CD4-positive, alpha-beta T cell (primary cell): ENCODE measurements at regions not wholly inside any gene's neighbourhood (a gene's known extent, or its start where the extent isn't known, plus 50 kb on each side); places are given as distances from the start of the nearest gene placed in this dataset.

Source experiments
- ATAC-seq: fragments of 200-7000 bp; cut with Tn5 transposase; one replicate; pipeline ENCODE4 v1.10.0; 2022; ENCODE audit warnings: mild to moderate bottlenecking; ENCODE audit not compliant: poor library complexity
- CTCF ChIA-PET: fragments of 350-600 bp; sonication (Branson Sonifier 250); formaldehyde crosslinking; loops from one replicate; lab custom pipeline; 2021; ENCODE audit warnings: antibody characterized with exemption, inconsistent platforms; lab: Charles Lee
- POLR2A ChIA-PET: fragments of 350-600 bp; sonication (Branson Sonifier 250); formaldehyde crosslinking; loops from one replicate; lab custom pipeline; 2021; ENCODE audit warnings: antibody characterized with exemption, inconsistent platforms; lab: Charles Lee
- DNase-seq, 14 experiments: peaks; one replicate each; pipeline ENCODE4 v3.0.0-alpha.2; 2013 to 2020; ENCODE audit warnings: mixed read lengths in 2 of 14
- H3K27ac ChIP-seq, 2 donors: one replicate each; pipeline versions ENCODE4 v1.5.1 to v1.7.0; 2013; ENCODE audit warnings: low read length in 2 of 2, low read depth in 1 of 2, mild to moderate bottlenecking in 1 of 2
- H3K27me3 ChIP-seq, 2 experiments: 1 replicate in 1 of 2; 2 replicates in 1 of 2; pipeline versions ENCODE4 v1.6.1 to v1.7.0; 2013; ENCODE audit warnings: low read length in 2 of 2, control low read depth in 1 of 2, mild to moderate bottlenecking in 1 of 2, moderate library complexity in 1 of 2; ENCODE audit not compliant: insufficient read depth in 2 of 2, control insufficient read depth in 1 of 2
- H3K36me3 ChIP-seq: one replicate; pipeline ENCODE4 v1.6.1; 2013; ENCODE audit warnings: low read length, control low read depth; ENCODE audit not compliant: insufficient read depth
- H3K4me1 ChIP-seq: one replicate; pipeline ENCODE4 v1.6.1; 2013; ENCODE audit warnings: low read length, control low read depth; ENCODE audit not compliant: insufficient read depth
- H3K4me3 ChIP-seq: one replicate; pipeline ENCODE4 v1.5.1; 2013; ENCODE audit warnings: mild to moderate bottlenecking, low read length, moderate library complexity
- H3K9me3 ChIP-seq, 2 experiments: 1 replicate in 1 of 2; 2 replicates in 1 of 2; pipeline versions ENCODE4 v1.6.1 to v1.7.0; 2013; ENCODE audit warnings: low read length in 2 of 2, mild to moderate bottlenecking in 2 of 2, control low read depth in 1 of 2, moderate library complexity in 1 of 2; ENCODE audit not compliant: control insufficient read depth in 1 of 2, insufficient read depth in 1 of 2
- H3K27ac Mint-ChIP-seq: one replicate; pipeline ENCODE4 v1.8.0; 2020; ENCODE audit warnings: mixed read lengths
- H3K27me3 Mint-ChIP-seq: one replicate; pipeline ENCODE4 v1.8.0; 2021; ENCODE audit warnings: mixed read lengths
- H3K36me3 Mint-ChIP-seq: one replicate; pipeline ENCODE4 v1.8.0; 2021; ENCODE audit warnings: low read depth, mixed read lengths
- H3K4me1 Mint-ChIP-seq: one replicate; pipeline ENCODE4 v1.8.0; 2021; ENCODE audit warnings: low read depth, mixed read lengths
- H3K4me3 Mint-ChIP-seq: one replicate; pipeline ENCODE4 v1.8.0; 2020; ENCODE audit warnings: mild to moderate bottlenecking, mixed read lengths
- H3K9me3 Mint-ChIP-seq: one replicate; pipeline ENCODE4 v1.8.0; 2020; ENCODE audit warnings: mixed read lengths
- intact Hi-C, 2 experiments: fragments of 100-400 bp; cut with DNase I in 1 of 2; cut with micrococcal nuclease in 1 of 2; formaldehyde crosslinking; loops; one replicate each; pipeline versions ENCODE4 v1.15.1 to v1.9.0; 2023 to 2025; cut with DNase I, micrococcal nuclease
- TF ChIP-seq, protein P1 (sequence below): fragments of 200-600 bp; IDR thresholded peaks from one replicate; pipeline ENCODE4 v1.8.0; 2022; ENCODE audit warnings: antibody characterized with exemption, mild to moderate bottlenecking

DNA sequence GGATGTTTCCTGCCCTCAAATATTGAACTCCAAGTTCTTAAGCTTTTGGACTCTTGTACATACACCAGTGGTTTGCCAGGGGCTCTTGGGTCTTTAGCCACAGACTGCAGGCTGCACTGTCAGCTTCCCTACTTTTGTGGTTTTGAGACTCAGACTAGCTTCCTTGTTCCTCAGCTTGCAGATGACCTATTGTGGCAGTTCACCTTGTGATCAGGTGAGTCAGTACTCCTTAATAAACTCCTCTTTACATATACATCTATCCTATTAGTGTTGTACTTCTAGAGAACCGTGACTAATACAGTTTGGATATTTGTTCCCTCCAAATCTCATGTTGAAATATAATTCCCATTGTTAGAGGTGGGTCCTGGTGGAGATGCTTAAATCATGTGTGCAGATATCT lies 681.9 kb upstream of the ARRDC3 start:
- no peak overlapping the region for H3K4me3 ChIP-seq
- CTCF ChIA-PET = no interaction called here
- H3K36me3 ChIP-seq = no peaks in the 10 kb centered on the region
- no peaks in the 10 kb centered on the region for H3K27me3 Mint-ChIP-seq
- intact Hi-C loops = no loop called here
- H3K4me1 Mint-ChIP-seq = no peaks in the 10 kb centered on the region
- DNase-seq (no peak), ATAC-seq (no peak)
- no peaks in the 10 kb centered on the region for H3K4me1 ChIP-seq
- no peaks in the 10 kb centered on the region for H3K36me3 Mint-ChIP-seq
- POLR2A ChIA-PET = no interaction called here
- TF ChIP-seq, protein P1, sequence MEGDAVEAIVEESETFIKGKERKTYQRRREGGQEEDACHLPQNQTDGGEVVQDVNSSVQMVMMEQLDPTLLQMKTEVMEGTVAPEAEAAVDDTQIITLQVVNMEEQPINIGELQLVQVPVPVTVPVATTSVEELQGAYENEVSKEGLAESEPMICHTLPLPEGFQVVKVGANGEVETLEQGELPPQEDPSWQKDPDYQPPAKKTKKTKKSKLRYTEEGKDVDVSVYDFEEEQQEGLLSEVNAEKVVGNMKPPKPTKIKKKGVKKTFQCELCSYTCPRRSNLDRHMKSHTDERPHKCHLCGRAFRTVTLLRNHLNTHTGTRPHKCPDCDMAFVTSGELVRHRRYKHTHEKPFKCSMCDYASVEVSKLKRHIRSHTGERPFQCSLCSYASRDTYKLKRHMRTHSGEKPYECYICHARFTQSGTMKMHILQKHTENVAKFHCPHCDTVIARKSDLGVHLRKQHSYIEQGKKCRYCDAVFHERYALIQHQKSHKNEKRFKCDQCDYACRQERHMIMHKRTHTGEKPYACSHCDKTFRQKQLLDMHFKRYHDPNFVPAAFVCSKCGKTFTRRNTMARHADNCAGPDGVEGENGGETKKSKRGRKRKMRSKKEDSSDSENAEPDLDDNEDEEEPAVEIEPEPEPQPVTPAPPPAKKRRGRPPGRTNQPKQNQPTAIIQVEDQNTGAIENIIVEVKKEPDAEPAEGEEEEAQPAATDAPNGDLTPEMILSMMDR = no peak
- peaks cover 0 to 7% of the 10 kb centered on the region in 2 experiments for H3K9me3 ChIP-seq
- H3K4me3 Mint-ChIP-seq = no peak overlapping the region
- H3K9me3 Mint-ChIP-seq = peaks cover 16% of the 10 kb centered on the region
- no peak overlapping the region for H3K27ac Mint-ChIP-seq
- no peaks in the 10 kb centered on the region for H3K27me3 ChIP-seq
- H3K27ac ChIP-seq = no peak overlapping the region

DNA sequence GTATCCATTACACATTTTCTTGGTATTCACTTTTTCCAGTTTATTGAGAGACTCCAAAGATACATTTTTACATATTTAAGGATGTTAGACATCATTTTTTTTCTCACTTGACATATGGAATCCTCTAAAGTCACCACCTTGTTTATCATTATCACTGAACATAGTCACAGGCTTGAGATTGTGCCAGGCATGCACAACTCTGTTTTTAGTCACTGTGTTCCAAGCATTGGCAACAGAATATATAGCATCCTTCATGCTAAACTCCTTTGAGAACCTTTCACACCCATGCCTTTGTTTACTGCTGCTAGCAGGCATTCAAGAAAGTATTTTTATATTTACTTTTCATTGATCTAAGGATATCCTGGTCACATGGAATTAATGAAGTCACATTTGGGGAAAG lies 668.6 kb upstream of the ARRDC3 start:
- Histone ChIP-seq H3K27ac (no peak overlapping the region), H3K4me3 (no peak overlapping the region), H3K4me1 (no peaks in the 10 kb centered on the region), H3K9me3 (peaks cover 0 to 4% of the 10 kb centered on the region in 2 experiments), H3K27me3 (no peaks in the 10 kb centered on the region), H3K36me3 (no peaks in the 10 kb centered on the region)
- DNase-seq = no peak
- TF ChIP-seq, protein P1 = no peak
- peaks cover 7% of the 10 kb centered on the region for H3K9me3 Mint-ChIP-seq
- ATAC-seq = no peak
- H3K27me3 Mint-ChIP-seq = no peaks in the 10 kb centered on the region
- ChIA-PET POLR2A (no interaction called here), CTCF (no interaction called here)
- intact Hi-C loops = no loop called here
- H3K4me3 Mint-ChIP-seq = no peak overlapping the region
- H3K4me1 Mint-ChIP-seq = no peaks in the 10 kb centered on the region
- no peaks in the 10 kb centered on the region for H3K36me3 Mint-ChIP-seq
- H3K27ac Mint-ChIP-seq = no peak overlapping the region

DNA sequence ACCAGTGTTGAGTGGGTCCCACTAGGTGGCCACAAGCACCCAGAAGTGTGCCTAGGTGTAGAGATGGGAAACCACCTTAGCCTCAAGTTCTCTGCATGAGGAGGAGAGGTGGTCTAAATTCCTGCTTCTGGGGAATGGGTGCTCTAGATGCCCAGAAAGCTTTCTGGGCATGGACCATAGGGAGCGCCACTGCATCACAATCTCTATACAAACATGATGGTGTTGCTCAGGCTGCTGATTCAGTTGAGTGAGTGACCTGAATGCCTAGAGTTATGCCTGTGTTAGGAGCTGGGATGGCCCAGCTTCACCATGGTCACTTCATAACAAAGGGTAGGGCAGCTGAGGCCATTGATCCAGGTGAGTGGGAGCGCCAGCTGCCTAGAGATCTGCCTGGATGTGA lies 667.9 kb upstream of the ARRDC3 start:
- intact Hi-C loops = no loop called here
- Histone ChIP-seq H3K36me3 (no peaks in the 10 kb centered on the region), H3K4me1 (no peaks in the 10 kb centered on the region), H3K27ac (no peak overlapping the region), H3K27me3 (no peaks in the 10 kb centered on the region), H3K4me3 (no peak overlapping the region), H3K9me3 (peaks cover 0 to 4% of the 10 kb centered on the region in 2 experiments)
- peaks cover 10% of the 10 kb centered on the region for H3K9me3 Mint-ChIP-seq
- CTCF ChIA-PET = no interaction called here
- no peak overlapping the region for H3K4me3 Mint-ChIP-seq
- no peaks in the 10 kb centered on the region for H3K36me3 Mint-ChIP-seq
- no peaks in the 10 kb centered on the region for H3K4me1 Mint-ChIP-seq
- H3K27me3 Mint-ChIP-seq = no peaks in the 10 kb centered on the region
- POLR2A ChIA-PET = no interaction called here
- DNase-seq (no peak), ATAC-seq (no peak)
- H3K27ac Mint-ChIP-seq = no peak overlapping the region
- TF ChIP-seq, protein P1 = no peak
